ENCODE measurements at regions not wholly inside any gene's neighbourhood (a gene's known extent, or its start where the extent isn't known, plus 50 kb on each side); places are given as distances from the start of the nearest gene placed in this dataset.

- DNase-seq (ENCODE audit: low spot score), result no peak
- no peak for TF ChIP-seq CTCF (IDR thresholded peaks at IDR 0.05; ENCODE audit: extremely low read depth, missing control alignments)
These were observed 196.3 kb upstream of the ALCAM start for GRCh38 chr3:105170423-105170822.

GRCh38 chr3:105174017-105174615 is 192.6 kb upstream of the ALCAM start:
- no peak for TF ChIP-seq CTCF (IDR thresholded peaks at IDR 0.05; ENCODE audit: extremely low read depth, missing control alignments)
- DNase-seq (ENCODE audit: low spot score), result no peak

GRCh38 chr3:105177576-105177975 is 189.1 kb upstream of the ALCAM start:
- DNase-seq (ENCODE audit: low spot score), result no peak
- TF ChIP-seq CTCF (IDR thresholded peaks at IDR 0.05; ENCODE audit: extremely low read depth, missing control alignments), result no peak

- no peak for TF ChIP-seq CTCF (IDR thresholded peaks at IDR 0.05; ENCODE audit: extremely low read depth, missing control alignments)
These were observed 179.4 kb upstream of the ALCAM start for GRCh38 chr3:105187344-105187743.

GRCh38 chr3:105195260-105195659 is 171.4 kb upstream of the ALCAM start:
- TF ChIP-seq CTCF (IDR thresholded peaks at IDR 0.05; ENCODE audit: extremely low read depth, missing control alignments), result no peak
- no peak for DNase-seq (ENCODE audit: low spot score)

More at GRCh38 chr3:105187344-105187743, 179.4 kb upstream of the ALCAM start:
- DNase-seq (ENCODE audit: low spot score), result no peak

- no peak for DNase-seq (ENCODE audit: low spot score)
- no peak for TF ChIP-seq CTCF (IDR thresholded peaks at IDR 0.05; ENCODE audit: extremely low read depth, missing control alignments)
These were observed 168.8 kb upstream of the ALCAM start for GRCh38 chr3:105197863-105198262.

GRCh38 chr3:105199217-105199616 is 167.5 kb upstream of the ALCAM start:
- TF ChIP-seq CTCF (IDR thresholded peaks at IDR 0.05; ENCODE audit: extremely low read depth, missing control alignments), result no peak
- no peak for DNase-seq (ENCODE audit: low spot score)

Measured in GM20000 (cell line).